H1 (cell line): ENCODE measurements at regions not wholly inside any gene's neighbourhood (a gene's known extent, or its start where the extent isn't known, plus 50 kb on each side); places are given as distances from the start of the nearest gene placed in this dataset.

ENCODE experiments used
- CHD7 ChIP-seq: fragments of 300-600 bp; sonication (generic); IDR thresholded peaks from 2 replicates; pipeline ENCODE4 v1.7.1; 2012; ENCODE audit warnings: low read length, moderate library complexity, mild to moderate bottlenecking, inconsistent platforms; ENCODE audit not compliant: insufficient replicate concordance
- CTBP2 ChIP-seq: IDR thresholded peaks from 2 replicates; pipeline ENCODE4 v1.7.0; 2011; ENCODE audit warnings: borderline replicate concordance, mild to moderate bottlenecking, moderate library complexity, mixed read lengths, low read length; ENCODE audit not compliant: insufficient read depth, insufficient read length
- HDAC2 ChIP-seq, 2 experiments: fragments of 300-600 bp in 1 of 2; sonication (generic) in 1 of 2; IDR thresholded peaks; 2 replicates each; pipeline ENCODE4 v1.6.1; 2011 to 2012; ENCODE audit warnings: low read depth in 2 of 2, low read length in 2 of 2, mild to moderate bottlenecking in 2 of 2, moderate library complexity in 2 of 2, borderline replicate concordance in 1 of 2, inconsistent platforms in 1 of 2
- KDM4A ChIP-seq: IDR thresholded peaks from one replicate; pipeline ENCODE4 v1.7.1; 2012; ENCODE audit warnings: low read depth, mild to moderate bottlenecking, moderate library complexity, low read length, inconsistent platforms; ENCODE audit not compliant: severe bottlenecking
- NRF1 ChIP-seq: IDR thresholded peaks from 2 replicates; pipeline ENCODE4 v1.6.1; 2011; ENCODE audit warnings: mild to moderate bottlenecking, low read depth, low read length, improper control_type of control experiment
- RXRA ChIP-seq: IDR thresholded peaks from 2 replicates; pipeline ENCODE4 v1.6.1; 2011; ENCODE audit warnings: low read depth, mild to moderate bottlenecking, low read length, moderate library complexity; ENCODE audit not compliant: insufficient read depth
- SP1 ChIP-seq: IDR thresholded peaks from 2 replicates; pipeline ENCODE4 v1.6.1; 2011; ENCODE audit warnings: low read depth, low read length
- SP4 ChIP-seq: IDR thresholded peaks from 2 replicates; pipeline ENCODE4 v1.6.1; 2012; ENCODE audit warnings: low read length, inconsistent platforms

GRCh38 chr16:35753559-35754390, 2294.4 kb downstream of the TP53TG3F start (continued):
- TF ChIP-seq CHD7 (no peak), KDM4A (no peak), CTBP2 (no peak), SP1 (no peak), NRF1 (no peak), SP4 (no peak), RXRA (no peak), HDAC2 (IDR thresholded peaks at IDR 0.05; ENCODE audit: borderline replicate concordance in 1 of 2, low read depth in 2 of 2, low read length in 2 of 2) (no peak)
